Fibroblast of lung (primary cell): ENCODE measurements at regions not wholly inside any gene's neighbourhood (a gene's known extent, or its start where the extent isn't known, plus 50 kb on each side); places are given as distances from the start of the nearest gene placed in this dataset.

ENCODE experiments used
- EZH2 ChIP-seq: IDR thresholded peaks from 2 replicates; pipeline ENCODE4 v1.5.1; 2012; ENCODE audit warnings: low read length, control low read depth, mild to moderate bottlenecking; ENCODE audit errors: missing control alignments
- TF ChIP-seq, protein P1 (sequence below), 2 donors: IDR thresholded peaks in 1 of 2; conservative IDR thresholded peaks in 1 of 2; 1 replicate in 1 of 2; 2 replicates in 1 of 2; pipeline ENCODE4 v1.5.1; 2011 to 2012; ENCODE audit warnings: low read length in 2 of 2, control low read depth in 1 of 2, inconsistent platforms in 1 of 2, low read depth in 1 of 2, mild to moderate bottlenecking in 1 of 2

DNA sequence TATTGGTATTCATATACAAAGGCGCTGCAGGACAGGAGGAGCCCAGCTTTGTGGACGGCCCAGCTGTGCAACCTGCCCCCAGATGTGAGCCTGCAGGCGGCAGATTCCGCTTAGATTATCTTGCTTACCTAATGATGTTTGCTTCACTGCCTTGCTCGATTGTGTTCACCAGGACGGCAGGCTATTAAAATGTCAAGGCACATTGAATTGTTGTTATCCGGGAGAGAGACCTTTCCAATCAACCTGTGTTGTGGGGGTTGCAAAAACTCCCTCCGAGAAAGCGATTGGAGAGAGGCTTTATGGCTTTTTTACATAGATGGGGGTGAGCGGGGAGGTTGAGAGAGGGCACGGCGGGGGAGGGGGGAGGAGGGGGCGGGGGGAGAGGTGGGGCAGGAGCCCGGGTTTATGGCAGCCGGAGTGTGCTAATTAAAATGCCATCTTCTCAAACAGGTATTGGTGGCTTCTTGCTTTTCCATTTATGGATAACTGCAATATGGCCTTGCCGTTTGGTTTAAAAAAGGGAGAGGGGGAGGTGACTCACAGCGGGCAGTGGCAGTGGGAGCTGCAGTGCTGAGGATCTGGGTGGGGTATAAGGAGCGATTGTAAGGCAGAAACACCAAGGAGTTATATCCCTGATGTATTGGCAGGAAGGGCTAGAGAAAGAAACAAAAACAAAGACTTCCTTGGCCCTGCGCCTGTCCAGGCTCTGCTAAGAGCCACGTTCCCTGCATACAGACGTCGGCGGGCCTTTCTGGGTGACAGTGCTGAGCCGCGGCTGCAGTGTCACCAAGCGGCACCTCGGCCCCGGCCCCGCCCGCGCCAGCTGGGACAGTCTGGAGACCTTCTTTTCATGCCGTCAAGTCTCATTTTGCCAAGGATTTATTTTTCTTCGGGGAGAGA lies 97.2 kb downstream of the INSIG2 start:
- no peak for TF ChIP-seq EZH2
- TF ChIP-seq, protein P1, sequence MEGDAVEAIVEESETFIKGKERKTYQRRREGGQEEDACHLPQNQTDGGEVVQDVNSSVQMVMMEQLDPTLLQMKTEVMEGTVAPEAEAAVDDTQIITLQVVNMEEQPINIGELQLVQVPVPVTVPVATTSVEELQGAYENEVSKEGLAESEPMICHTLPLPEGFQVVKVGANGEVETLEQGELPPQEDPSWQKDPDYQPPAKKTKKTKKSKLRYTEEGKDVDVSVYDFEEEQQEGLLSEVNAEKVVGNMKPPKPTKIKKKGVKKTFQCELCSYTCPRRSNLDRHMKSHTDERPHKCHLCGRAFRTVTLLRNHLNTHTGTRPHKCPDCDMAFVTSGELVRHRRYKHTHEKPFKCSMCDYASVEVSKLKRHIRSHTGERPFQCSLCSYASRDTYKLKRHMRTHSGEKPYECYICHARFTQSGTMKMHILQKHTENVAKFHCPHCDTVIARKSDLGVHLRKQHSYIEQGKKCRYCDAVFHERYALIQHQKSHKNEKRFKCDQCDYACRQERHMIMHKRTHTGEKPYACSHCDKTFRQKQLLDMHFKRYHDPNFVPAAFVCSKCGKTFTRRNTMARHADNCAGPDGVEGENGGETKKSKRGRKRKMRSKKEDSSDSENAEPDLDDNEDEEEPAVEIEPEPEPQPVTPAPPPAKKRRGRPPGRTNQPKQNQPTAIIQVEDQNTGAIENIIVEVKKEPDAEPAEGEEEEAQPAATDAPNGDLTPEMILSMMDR (conservative IDR thresholded peaks at IDR 0.05 in 1 of 2, IDR thresholded peaks at IDR 0.05 in 1 of 2; ENCODE audit: low read depth in 1 of 2, low read length in 2 of 2): no peak
